ENCODE measurements at regions not wholly inside any gene's neighbourhood (a gene's known extent, or its start where the extent isn't known, plus 50 kb on each side); places are given as distances from the start of the nearest gene placed in this dataset.
"Not testable (repeated sequence)": the region's sequence is repeated elsewhere in the genome, so short reads cannot be mapped to it uniquely, and the experiment has no call there.

DNA sequence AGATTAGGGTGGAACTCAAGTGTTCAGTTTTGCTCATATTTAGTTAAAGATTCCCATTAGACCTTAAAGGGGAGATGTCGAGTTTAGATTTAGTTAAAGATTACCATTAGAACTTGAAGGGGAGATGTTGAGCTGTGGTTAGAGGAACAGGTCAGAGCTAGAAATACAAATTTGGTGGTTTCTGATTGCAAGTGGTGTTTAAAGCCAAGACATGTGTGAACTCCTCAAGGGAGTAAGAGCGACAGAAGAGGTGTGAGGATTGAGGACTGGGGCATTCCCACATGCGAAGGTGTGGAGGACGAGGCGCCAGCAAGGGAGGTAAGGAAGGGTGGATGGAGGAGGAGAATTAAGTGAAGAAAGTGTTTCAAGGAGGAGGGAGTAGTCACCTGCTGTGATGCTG, 168.6 kb downstream of the IER5 start:
- DNase-seq = no peak

DNA sequence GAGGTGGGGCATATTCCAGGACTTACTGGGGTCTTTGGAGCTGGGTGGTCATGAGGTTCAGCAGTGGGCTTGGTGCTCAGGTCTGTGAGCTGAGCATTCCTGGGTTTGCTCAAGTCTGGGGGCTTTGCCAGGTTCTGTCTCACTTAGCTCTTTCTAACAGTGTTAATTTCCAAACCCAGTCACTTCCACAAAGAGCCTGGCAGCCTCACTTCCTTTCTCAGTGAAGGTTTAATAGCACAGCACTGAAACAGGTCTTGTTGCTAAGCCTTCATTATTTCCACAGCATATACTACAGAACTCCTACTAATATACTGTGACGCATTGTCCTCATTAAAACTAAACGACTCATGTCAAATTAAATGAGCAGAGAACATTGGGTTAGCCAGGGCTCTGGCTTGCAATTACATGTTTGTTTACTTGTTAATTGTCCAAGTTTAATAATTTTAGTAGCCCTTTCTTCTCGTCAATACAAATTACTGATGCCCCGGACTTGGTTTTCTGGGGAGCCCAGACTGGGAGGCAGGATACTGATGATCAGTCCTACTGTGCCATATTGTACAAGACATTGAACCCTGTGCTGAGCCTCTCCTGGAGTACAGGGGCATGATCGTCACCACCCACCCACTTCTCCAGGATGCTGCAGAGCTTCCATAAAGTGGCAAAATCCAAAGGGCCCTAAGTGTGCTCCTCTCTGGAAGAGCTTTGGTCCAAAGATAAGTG, 170.7 kb downstream of the IER5 start:
- DNase-seq = no peak

DNA sequence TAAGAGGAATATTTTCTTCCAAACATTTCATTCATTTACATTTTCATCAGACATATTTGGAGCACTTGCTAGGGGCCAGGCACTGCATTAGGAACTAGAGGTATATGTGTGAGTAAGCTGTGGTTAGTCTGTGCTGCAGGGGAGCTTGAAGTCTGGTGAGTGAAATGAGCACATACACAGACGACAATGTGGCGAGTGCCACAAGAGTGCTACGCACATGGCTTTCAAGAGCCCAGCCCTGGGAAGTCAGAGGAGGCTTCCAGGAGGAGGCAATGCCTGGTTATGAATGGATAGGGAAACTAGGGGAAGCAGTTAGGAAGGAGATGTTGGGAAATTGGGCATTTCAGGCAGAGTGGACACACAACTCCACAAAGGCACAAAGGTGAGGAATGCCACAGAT, 171.8 kb downstream of the IER5 start:
- DNase-seq = no peak

DNA sequence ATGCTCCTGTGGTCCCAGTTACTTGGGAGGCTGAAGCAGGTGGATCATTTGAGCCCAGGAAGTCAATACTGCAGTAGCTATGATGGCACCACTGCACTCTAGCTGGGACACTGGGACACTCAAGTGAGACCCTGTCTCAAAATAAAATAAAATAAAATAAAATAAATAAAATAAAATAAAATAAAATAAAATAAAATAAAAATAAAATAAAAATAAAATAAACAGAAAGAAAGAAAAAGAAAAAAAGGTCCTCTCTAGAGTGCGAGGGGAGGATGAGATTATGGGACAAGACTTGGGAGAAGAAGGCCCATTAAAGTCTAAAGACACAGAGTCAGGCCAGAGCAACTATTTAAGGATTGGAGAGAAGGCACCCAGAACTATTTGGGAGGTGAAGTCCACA, 172.5 kb downstream of the IER5 start:
- no peak for DNase-seq

DNA sequence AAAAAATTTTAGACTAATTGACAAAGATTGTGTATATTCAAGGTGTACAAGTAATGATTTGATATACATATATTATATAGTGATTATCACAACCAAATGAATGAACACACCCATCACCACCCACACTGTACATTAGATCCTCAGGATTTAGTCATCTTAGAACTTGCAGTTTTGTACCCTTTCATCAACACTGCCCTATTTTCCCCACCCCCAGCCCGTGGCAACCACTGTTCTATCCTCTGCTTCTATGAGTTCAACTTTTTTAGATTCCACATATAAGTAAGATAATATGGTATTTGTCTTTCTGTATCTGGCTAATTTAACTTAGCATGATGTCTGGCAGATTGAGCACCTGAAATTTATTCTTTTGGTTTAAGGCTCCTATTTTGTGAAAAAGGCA, 173.6 kb downstream of the IER5 start:
- DNase-seq = no peak

DNA sequence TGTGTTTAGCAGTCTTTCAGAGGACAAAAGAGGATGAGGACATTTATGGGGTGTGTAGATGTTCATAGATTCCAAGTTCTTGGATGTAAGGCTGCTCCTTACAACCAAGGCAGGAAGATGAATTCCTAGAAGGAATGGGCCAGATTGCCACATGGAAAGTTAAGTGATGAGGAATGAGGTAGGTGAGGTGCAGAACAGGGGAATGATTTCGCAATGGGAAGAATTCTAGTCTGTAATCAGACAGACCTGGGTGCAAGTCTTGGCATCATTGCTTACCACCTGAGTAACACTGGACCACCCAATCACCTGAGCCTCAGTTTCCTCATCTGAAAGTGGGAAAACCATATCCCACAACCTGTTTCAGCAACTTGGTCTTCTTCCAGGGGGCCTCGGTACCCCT, 174.9 kb downstream of the IER5 start:
- no peak for DNase-seq

DNA sequence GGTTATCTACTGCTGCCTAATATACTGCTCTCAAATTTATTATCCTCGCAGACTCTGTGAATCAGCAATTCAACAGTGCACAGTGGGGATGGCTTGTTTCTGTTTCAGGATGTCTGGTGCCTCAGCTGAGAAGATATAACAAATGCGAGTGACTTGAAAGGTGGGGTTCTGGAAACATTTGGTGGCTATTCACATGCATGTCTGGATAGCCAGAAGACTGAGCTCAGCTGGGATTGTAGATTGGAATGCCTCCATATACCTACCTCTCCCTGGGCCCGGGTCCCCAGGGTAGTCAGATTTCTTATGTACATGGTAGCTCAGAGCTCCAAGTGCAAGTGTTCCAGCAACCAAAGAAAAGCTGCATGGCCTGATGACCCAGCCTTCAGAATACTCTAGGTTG, 176.3 kb downstream of the IER5 start:
- DNase-seq = no peak

DNA sequence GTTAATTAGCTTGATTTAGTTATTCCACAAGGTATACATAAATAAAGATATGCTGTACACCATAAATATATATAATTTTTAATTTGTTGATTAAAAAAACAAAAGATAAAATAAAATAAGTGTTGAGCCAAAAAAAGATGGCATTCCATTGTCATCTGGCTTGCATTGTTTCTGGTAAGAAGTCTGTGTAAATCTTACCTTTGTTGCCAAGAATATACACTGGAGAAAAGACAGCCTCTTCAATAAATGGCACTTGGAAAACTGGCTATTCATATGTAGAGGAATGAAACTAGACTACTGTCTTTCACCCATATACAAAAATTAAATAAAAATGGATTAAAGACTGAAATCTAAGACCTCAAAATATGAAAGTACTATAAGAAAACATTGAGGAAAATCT, 196.5 kb downstream of the IER5 start:
- DNase-seq = no peak

DNA sequence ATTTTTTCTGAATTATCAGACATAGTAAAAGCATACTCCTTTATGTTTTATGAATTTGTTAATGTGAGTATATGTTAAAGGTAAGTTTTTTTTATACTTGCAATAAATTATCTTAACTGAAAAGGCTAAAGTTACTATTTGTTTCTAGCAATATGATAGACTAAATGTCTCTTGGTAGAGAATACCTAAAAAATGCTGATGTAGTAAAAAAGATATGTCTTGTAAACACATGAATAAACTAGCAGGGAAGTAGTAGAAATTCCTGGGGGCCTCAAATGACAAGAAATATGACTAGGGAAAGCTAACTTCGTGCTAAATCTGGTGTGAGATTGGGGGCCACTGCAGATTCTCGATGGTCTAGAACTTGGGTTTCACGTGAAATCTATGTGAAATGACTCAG, 188.1 kb upstream of the CACNA1E start:
- DNase-seq = no peak

DNA sequence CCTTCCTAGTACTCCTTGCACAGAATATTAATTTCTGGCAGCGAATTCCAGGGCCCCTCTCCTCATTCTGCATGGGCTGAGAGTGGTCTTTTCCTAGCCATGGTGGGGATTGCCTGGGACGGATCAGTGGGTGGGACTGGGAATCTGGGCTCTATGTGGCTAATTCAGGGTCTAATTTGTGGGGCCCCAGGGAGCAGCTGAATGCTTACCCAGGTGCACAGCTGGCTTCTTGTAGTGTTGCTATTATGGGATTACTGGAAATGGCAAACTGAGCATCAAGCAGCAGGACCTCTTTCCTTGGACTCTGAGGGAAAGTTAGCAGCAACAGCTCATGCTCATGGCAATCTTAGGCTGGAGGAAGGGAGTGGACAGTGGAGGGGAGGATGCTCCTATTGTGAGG, 187.1 kb upstream of the CACNA1E start:
- DNase-seq = no peak

DNA sequence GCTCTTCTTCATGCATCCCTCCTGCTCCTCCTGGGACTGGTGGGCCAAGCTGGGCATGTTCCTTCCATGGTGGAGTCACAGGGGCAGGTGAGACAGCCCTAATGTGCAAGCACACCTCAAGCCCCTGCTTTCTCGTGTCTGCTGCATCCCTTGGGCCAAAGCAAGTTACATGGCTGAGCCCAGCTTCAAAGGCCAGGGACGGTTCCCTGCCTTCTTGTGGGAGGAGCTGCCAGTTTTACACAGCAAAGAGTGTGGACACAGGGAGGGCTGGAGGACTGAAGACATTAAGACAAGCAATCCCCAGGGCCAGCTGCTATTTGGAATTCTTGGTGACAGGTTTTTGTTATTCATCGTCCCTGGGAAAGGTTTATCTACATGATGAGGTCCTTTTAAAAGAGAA, 175.2 kb upstream of the CACNA1E start:
- no peak for DNase-seq

DNA sequence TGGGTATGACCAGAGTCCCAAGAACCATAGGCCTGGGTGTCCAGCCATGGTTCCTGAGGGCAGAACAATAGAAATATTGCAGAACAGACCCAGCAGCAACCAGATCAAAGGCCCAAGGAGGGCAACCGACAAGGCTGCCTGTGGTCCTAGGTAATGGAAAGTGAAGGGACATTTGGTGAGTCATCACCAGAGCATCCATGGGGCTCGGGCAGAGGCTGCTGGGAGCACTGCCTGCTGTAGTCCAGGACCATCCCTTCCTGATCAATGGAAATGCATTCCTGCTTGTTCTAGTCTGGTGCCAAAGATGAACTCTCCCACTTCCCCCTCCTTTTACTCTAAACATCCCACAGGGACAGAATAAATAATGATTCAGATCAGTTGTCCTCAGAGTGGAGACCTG, 172.8 kb upstream of the CACNA1E start:
- DNase-seq = no peak

DNA sequence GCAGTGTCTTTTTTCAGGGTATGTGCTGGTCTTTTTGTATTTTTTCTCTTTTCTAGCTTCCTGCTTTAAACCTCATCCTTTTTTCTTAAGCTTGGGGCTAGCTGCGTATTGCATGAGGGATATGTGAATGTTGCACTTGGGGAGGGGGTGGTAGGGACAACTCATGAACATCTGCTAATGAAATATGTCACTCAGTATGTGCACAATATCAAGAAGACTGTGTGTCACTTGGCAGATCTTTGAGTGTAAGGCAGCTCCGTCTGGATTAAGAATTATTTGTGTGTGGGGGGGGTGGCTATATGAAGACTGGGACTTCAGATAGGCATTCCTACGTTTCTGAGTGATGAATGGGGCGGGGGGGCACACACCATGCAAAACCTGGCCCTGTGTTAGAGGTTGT, 170.4 kb upstream of the CACNA1E start:
- DNase-seq = no peak

DNA sequence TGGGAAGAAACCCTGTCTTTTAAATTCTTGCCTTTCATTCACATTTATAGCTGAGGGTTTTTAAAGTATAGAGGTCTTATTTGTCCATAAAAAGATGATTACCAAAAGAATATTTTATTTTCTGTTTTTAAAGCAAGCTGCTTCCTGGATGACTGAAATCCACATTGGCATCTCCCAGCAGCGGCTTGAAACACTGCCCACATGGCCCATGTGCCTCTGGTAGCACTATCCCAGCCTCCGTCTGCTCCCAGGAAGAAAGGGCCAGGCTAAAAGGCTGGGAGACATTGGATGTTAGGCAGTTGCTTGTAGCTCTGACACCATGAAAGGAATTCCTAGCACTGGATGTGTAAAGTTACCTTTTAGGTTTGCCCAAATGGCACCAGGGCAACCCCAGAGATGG, 169.9 kb upstream of the CACNA1E start:
- DNase-seq = no peak

DNA sequence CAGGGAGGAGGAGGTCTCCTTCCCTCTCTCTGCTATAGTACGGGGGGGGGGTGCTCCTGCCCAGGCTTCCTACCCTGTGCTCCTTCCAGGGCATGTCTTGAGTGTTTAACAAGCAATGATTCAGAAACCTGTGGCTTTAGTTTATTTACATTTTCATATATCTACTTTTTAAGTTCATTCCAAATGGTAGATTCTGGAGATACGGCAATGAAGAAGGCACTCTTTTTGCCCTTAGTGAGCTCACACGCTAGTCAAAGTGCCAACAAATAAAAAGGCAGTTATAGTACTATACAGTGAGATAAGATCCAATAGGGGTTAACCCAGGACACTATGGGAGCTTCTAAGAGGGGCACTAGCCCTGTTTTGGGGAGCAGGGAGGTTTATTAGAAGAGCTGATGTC, 169.3 kb upstream of the CACNA1E start:
- no peak for DNase-seq

DNA sequence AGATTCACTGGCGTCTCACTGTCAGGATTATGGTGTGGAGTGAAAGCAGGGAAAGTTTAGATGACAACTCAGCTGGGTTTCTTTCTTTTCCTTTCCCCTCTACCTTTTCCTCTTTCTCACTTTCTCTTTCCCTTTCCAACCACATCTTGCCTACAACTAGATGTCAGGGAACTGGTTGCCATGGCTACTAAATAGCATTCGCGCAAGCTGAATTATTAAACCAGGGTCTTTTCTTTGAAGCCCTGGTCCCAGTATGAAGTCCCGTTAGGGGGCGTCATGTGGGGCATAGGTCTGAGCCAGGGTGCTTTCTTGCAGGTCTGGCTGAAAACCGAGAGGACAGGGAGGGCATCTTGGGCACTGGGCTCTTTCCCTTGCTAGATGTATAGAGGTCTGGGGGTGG, 168.4 kb upstream of the CACNA1E start:
- no peak for DNase-seq

DNA sequence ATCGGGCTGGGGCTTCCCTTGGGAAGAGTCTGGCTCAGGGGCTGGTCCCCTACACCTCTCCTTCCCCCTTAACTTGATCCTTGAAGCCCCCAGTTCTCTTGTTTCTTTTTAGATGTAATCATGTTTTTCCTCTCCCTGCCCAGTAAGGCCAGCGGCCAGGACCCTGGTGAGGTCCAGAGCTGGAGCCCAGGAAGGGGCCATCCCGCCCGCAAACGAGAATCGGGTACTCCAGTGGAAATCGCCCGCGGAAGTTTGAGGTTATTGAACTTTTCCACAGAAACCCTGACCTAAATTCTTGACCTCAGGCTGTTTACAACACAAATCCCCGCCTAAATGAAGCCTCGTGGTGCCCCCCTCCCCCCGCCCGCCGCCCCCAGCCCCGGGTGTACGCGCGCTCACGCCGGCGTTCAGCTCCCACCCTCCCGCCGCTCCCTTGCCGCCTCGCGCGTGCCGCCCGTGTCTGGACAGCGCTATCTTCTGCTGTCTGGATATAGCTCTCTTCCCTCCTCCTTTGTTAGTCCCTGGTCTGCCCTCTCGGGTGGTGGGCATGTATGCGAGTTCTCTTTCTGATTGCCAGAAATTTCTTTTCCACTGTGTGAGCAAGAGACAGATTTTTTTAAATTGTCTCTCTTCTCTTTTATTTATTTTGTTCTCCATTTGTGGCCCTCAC, 165.9 kb upstream of the CACNA1E start:
- no peak for DNase-seq

DNA sequence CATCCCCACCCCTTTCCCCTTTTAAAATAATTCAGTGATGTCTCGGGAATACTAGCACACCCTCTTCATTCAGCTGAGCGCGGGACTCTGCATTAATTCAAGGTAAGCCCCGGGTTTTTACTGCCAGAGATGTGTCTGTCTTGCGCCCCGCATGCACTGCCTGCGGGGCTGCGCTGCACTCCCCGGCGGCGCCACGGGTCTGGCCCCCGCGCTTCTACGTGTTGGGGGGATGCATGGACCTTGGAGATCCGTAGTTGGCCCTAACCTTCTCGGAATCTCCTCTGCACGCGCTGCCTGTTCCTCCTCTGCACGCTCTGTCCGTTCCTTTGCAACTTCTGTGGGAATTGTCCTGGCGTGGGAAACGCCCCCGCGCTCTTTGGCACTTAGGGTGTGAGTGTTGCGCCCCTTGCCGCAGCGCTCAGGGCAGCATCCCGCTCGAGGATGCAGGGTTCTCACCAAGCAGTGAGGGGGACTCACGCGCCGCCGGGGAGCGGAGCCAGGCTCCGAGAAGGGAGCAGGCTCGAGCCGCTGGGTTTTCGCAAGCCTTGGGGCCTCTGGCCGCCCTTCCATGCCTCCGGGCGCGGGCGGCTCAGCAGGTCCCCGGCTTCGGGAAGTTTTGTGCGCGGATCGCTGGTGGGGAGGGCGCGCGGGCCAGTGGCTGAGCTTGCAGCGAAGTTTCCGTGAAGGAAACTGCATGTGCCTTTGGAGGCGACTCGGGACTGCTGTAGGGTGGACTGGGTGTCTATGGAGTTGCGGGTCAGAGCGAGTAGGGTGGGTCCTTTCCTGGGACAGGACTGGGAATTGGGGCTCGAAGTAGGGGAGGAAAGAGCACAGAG, 165.1 kb upstream of the CACNA1E start:
- no peak for DNase-seq

DNA sequence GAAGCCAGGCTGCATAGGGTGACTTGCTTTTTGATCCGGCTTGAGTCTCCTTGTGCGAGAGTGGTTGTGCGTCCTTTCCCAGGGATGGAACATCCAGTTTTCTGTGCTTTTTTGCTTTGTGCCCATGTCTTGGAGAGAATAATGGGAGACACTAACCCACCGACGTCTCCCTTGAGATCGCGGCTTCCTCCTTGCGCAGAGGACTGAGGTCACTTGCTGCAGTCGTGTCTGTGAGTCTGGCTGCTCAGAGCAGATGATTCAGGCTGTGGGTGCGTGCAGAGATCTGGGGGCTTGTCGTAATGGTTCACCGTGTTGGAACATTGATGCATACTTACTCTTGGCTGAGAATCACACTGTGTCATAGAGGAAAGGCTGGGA, 164.5 kb upstream of the CACNA1E start:
- DNase-seq = no peak

DNA sequence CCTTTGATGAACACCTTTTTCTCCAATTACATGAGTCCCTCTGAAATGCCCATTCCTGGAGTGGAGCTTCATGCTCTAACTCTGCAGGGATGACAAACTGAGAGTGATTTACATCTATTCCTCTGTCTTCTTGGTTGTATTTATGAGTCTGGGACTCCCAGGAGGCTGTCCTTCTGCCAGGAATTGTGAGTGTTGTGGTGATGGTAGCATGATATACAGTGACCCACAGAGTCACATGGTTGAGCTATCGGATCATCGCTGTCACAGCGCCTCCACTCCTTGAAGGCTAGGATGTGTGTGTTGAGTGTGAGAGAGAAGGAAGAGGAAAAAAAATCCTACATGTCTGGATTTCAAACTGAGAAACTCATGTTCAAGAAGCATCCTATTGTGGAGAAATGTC, 163.4 kb upstream of the CACNA1E start:
- DNase-seq = no peak

DNA sequence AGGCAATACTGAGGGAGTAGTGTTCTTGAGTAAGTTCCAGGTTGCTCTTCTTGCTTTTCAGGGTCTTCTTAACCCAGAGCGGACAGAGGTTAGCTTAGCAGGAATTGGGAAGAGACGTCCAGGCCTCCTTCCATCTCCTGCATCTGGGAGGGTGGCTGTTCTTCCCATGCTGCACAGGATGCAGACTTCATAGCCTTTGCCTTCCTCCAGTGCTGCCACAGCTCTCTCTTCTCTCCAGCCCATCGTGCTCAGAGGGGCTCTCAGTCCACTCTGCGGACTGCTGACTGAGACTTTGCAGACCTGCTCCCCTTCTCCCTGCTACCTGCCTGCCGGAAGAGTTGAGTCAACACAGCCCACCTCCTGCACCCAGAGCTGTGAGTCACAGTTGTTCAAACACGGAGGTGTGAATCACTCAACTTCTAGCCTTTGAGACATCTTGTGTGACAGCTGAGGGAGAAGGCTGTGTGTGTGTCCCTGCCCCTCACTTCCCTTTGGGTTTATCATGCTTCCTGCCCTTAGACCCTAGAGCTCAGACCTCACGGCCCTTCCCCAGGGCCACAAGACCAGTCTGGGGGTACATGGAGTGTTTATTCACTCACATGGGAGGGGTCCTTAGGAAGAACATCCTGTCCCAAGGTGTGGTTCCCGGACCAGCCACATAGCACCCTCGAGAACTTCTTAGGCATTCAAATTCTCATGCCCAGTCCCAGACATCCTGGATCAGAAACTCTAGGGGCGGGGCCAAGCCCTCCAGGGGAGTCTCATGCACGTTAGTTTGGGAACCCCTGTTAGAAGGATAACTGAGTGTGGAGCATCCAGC, 158.3 kb upstream of the CACNA1E start:
- DNase-seq = no peak

DNA sequence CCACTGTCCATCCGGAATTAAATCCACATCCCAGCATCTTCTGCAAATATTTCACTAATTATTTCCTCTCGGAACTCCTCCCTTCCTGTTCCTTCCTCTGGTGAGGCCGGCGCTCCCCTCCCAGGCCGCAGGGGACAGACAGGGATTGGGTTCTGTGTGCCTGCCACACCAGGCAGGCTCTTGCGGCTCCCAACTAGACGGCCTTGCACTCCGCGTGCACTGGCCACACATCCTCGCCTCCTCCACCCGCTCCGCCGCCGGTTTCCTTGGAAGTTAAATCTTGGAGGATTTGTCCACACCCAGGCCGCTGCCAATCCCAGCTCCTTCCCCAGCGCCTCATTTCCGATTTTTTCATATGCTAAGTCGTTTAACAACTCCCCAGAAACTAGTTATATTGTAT, 157.6 kb upstream of the CACNA1E start:
- DNase-seq = not testable (repeated sequence)

DNA sequence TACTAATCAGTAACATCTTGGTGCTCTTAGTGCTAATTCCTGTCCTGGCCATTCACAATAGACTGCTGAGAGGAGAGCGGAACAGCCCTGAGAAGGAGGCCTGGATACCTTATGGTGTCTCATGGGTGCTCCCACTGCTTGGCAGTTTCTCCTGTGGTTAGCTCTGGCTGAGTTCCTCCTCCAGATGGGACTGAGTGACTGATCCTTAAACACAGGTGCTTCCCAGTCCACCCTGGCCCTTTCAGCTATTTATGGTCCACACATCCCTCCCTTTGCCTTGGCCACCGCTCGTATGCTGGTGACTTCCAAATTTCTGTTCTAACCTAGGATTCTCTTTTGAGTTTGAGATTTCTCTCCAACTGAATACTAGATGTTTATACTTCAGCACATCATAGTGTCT, 157.0 kb upstream of the CACNA1E start:
- no peak for DNase-seq
